Stimulated activated naive CD4-positive, alpha-beta T cell treated with Interleukin-2 at 50 U/mL for 16 hours (primary cell): ENCODE measurements at regions not wholly inside any gene's neighbourhood (a gene's known extent, or its start where the extent isn't known, plus 50 kb on each side); places are given as distances from the start of the nearest gene placed in this dataset.
A peak's percentile ranks its signal among the peaks of the same experiment; 100 is the strongest.

Experiments used
- DNase-seq: peaks from one replicate; lab custom pipeline; 2025; lab: John Stamatoyannopoulos, UW

DNA sequence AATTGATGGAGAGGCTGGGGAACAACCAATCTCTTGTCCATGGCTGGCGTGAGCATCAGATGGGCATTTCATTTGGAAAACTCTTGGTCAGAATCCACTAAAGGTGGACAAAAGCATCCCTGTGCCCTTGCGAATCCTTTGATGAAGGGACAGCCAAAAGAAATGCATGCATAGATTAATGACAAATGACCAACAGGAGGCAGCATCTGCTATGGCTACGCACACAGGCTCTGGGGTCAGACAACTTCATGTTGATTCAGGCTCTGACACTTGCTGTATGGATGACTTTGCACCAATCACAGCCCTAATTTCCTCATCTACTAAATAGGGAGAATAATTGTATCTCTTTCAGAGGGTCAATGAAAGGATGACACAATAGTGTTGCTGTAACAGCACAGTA is 117.5 kb downstream of the ASCL4 start:
- no peak for DNase-seq

DNA sequence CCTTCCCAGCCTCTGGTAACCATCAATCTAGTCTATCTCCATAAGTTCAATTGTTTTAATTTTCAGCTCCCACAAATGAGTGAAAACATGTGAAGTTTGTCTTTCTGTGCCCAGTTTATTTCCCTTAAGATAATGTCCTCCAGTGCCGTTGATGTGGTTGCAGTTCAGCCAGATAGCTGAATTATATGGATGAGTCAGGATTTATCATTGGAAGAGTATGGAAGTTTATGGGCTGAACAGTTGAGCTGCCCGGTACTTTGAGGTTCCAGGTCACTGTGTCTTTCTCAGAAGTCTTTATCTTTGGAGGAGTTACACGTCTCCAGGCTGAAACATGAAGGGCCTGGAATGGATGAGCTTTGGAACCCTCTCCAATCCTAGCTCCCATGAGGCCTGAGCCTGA is 120.1 kb downstream of the ASCL4 start:
- DNase-seq, result no peak

DNA sequence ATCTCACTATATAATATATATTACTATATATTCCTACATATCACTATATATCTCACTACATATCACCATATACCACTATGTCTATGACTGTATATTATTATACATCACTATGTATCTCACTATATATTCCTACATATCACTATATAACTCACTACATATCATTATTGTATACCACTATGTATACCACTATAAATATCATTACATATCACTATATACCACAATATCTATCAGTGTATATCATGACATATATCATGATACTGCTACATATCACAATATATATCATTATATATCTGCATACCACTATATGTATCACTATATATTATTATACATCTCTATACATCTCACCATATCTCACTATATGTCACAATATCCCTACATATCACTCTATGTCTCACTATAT is 121.5 kb downstream of the ASCL4 start:
- no peak for DNase-seq

DNA sequence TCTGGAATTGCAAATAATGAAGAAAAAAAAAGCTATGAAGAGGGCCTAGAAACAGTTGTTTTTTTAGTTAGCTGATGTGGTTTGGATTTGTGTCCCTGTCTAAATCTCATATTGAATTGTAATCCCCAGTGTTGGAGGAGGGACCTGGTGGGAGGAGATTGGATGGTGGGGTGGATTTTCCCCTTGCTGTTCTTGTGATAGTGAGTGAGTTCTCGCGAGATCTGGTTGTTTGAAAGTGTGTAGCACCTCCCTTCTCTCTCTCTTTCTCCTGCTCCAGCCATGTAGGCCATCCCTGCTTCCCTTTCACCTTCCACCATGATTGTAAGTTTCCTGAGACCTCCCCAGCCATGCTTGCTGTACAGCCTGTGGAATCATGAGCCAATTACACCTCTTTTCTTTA is 126.1 kb downstream of the ASCL4 start:
- no peak for DNase-seq

DNA sequence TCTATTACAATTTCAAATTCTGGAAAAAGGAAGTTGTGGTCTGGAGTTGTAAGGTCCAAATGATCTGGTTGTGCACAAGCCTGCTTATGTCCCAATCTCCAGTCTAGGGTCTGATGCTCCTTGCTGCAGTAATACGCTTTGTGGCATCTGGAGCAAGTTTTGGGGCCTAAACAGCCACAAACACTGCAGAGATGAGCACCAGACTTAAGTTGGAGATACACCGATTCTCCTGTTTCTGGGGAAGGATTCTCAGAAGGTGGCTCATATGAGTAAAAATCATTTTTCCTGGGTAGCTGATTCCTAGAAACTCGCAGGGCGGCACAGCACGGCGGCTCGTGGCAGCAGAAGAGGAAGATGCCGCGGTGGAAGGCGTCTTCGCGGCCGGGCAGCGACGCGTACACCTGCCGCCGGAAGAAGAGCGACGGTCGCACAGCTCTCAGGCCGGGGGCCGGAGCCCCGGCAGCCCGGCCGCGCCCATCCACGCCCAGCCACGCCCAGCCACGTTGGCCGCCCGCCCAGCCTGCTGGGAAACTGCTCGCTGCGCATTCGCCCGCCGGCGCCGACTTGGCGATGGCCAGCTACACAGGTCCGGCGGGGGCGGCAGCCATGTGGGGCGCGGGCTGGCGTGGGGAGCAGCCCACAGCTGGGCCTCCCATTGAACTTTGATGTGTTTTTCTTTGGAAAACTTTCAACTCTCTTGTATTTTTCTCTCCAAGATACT is 129.0 kb downstream of the ASCL4 start:
- no peak for DNase-seq

DNA sequence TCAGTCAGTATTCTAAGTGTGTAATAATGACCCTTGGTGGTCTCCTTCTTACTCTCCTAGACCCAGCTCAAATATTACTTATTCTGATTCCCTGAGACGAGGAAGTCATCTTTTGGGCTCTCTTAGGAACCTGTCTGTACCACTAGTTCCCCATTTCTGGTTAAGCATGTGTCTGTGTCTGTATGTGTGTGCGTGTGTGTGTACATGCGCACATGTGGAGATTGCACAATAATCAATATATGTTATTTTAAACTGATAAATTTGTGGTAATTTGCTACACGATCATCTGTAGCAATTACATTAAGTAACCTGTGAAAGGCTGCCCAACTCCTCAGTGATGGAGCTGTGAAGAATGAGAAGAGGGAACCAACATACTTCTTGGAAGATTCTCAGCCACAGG is 132.2 kb downstream of the ASCL4 start:
- DNase-seq, result no peak

DNA sequence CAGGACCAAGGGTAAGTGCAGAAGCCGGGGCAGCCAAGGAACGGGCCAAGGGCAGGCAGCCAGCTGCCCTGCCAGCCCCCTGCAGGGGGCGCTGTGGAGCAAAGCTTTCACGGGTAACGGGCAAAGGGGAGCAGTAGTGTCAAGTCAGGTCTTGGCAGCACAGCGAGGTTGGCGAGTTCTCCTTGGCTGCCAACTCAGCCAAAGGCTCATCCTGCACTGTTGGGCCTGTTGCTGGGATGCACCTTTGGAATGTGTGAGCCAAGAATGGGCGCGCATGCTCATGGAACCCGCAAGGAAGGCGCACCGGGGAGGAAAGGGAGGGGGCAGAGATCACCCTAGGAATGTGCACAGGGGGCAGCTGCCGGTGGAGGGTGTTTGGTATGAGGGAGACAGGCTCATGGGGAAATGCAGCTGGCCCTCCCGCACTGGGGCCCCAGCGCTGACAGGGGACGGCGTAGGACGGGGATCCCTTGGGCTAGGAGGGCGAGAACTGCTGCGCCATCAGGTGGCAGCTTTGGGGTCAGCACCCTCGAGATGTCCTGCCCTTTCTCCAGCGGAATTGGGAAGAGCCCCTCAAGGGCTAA is 138.0 kb downstream of the ASCL4 start:
- DNase-seq, result peak; percentile 26

DNA sequence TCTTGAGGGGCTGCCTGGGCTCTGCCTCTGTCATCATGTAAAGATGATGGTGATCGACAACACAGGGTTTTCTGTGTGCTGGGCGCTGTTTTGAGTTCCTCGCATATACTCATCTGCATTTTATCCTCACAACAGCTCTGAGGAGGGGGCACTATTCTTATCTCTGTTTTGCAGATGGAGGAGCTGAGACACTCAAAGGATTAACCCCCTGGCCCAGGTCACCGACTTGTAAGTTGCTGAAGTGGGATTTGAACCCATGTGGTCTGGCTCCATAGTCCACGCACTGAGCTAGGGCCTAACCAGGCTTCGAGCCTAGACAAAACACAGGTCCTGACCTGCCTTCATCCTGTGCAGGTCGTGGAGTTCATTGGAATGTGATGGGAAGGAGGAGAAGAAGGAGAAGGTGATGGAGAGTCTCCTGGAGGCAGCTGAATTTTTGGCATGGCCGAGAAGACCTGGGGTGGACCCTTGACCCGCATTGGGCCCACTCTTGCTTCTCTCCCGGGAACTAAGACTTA is 140.0 kb downstream of the ASCL4 start:
- no peak for DNase-seq

DNA sequence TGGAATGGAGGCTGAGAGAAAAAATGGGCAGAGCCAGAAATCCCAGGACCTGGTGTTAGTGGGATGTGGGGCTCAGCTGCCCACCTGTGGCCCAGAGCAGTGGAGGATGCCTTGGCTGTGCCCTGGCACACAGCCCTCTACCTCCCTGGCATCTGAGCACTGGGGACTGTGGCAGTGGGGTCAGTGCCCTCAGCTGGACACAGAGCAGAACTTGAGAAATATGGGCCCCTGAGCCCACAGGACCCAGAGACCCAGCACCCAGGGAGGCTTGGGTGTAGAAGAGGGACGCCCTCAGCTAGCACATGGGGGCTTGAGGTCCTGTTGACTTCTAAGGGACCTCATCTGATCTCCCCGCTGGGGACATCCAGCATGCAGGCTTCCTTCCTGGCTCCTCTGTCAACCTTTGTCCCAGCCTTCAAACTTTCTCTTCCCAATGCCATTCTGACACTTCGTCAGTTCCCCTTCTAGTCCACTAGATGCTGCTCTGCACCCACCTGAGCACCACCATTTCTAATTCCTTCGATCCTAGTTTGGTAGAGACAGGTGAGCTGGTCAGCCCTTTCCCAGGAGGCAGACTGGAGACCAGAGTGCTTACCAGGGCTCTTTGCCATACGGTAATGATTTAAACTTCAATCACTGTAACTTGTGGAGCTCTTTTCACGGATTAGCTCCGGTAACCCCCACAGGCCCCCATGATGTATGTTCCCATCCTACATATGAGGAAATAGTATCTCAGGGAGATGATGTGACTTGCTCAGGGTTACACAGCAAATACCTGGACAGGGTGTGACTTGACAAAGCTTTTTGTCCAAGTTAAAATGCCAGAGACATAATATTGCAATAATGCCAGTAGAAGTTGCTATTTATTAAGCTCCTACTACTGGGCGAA is 143.7 kb downstream of the ASCL4 start:
- no peak for DNase-seq

DNA sequence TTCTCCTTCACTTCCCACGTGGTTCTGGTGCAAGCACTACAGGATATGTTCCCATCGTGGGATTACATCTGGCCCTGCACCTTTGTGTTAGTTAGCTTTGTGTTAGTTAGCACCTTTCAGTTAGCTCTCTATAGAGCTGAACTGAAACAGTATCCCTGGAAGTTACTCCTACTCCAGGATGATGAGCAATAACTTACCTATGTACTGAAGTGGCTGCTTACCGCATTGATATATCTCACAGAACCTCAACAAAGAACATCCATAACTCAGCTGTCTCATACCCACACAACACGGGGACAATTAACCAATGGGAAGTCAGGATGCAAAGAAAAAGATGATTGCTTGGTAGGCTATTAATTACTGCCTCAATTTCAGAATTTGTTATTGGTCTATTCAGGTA is 146.6 kb downstream of the ASCL4 start:
- no peak for DNase-seq

DNA sequence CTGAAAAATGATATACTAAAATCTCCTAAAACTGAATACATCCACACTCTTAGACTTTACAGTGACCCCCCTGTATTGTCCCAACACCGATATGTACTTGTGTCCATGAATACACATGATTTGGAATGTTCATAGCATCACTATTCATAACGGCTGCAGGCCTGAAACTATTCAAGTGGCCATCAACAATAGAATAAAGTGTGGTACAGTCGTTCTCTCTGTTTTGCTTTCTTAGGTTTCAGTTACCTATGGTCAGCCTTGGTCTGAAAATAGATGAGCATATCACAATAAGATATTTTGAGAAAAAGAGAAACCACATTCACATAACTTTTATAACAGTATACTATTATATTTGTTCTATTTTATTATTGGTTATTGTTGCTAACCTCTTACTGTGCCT is 150.6 kb downstream of the ASCL4 start:
- no peak for DNase-seq

DNA sequence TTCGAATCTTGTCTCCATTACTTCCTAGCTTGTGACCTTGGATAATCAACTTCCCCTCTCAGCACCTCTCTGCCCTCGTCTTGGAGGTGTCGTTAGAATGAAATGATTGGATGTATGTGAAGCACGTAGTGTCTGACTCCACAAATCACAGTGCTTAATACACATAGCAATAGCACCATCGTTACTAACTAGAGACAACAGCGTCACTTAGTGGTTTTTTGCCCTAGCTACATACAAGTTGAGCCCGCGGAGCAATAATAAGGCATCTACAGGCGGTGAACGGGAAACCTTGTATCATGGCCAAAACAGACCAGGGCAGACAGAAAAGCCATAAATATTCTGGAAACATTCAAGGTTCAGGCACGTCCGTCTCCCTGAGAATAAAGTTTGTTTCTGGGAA is 154.9 kb downstream of the ASCL4 start:
- DNase-seq, result no peak

DNA sequence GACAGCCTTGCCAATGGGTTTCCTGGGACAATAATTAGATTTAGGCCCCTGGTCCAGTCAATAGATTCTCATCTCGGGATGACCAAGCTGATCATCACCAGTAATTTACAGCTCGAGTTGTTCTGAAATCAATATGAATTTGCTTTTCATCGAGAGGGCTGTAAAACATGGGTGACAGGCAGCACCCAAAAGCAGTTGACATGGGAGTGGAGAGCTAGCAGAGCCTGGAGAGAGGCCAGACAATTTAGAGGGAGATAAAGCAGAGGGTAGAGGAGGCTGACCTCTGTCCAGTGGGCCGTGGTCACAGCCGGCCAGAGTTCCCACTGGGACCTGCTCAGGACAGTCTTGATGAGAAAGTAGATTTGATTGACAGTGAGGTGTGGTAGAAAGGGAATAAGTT is 157.3 kb downstream of the ASCL4 start:
- no peak for DNase-seq

DNA sequence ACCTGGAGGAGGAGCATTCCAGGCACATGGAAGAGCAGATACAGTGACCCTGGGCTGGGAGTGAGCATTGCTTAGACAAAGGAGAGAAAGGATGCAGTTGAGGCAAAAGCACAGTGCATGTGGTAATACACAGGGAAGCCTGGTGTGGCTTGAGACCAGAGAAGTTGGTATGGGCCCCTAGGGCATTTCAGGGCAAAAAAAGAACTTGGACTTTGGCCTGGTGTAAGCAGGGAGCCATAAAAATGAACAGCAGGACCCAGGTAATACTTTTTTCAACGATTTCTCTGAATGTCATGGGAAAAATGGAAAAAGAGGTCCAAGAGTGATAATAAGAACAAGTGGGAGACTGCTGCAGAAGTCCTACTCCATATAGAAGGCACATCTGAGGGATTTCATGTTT is 163.9 kb downstream of the ASCL4 start:
- DNase-seq, result no peak

DNA sequence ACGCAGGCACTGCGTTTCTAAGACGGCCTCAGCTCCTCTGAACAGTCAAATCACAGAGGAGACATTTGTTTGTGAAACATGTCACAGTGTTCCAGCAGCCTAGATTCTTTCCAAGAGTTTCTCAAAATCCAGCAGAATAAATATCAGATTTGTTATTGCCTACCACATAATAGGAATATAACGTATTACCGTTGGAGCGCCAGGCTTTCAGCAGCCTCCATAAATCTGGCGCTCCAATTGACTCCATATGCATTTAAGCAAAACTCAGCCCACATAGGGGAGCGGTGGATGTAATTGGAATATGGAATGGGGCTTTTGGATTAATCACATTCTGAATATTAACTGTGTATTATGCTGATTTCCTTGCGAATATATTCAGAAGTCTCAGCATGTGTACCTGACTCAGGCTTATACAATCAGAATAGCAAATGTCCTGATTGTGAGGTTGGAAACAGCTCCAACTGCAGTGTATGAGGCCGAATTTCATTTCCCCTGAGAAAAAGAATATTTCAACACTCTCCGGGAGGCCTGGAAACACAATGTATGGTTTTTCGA is 174.0 kb downstream of the ASCL4 start:
- DNase-seq, result no peak

DNA sequence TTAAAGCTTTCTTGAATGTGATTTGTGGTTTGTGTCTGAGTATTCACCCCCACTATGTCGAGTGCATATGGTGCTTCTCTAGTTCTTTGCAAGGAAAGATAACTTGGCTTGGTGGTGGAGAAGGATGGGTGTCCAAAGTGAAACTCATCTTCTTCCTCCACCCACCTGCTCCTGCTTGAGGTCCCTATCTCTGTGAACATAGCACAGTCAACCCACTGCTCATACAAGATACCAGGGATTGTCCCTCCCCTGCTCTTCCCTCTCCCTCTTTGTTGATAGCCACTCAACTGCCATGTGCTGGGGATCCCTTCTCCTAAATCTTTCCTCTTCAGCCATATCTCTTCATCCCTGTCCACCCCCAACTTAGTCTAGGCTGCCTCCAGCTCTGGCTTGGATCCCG is 176.5 kb downstream of the ASCL4 start:
- no peak for DNase-seq

DNA sequence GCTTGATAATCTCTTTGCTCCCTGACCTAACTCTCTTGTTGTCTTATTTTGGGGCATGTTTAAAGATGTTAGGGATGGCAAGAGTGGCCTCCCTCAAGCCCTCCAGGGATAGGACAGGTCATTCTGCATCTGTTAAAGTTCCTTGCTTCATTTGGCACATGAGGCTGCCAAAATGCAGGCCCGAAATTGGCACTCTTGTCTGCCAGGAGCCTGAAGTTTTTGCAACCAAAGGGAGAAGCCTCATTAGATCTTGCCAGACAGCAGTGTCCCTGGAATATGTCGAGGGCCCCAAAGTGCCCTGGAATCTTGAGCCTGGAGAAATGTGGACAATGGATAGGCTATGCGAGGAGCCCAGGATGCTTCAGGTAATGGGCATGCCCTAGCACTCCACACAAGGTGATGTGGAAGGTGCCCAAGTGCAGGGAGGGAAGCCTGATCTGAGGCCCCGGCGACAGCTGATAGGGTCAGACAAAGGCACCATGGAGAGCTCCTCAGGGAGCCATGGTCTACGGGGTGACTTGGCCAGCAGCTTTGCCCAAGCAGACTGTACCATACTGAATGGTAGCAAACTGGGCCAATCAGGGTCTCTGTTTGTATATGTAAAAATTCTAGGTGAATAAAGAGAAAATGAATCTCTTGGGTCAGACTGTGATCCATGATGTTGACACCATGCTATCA is 173.0 kb upstream of the WSCD2 start:
- no peak for DNase-seq

DNA sequence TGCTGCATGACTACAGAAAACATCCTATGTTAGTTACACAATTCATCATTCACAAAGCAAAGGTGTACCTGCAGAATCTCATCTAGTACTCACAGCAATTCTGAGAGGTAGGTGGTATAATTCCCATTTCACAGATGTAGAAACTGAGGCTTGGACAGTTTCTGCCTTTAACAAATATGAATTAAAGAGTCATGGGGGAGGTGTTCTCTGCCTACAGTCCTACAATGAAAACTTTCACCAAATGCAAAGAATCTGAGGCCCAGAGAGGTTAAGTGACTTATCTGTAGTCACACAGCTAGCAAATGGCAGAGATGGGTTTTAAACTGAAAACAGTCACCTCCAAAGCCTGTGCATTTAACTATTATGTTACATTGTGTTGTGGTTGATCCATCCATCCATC is 171.6 kb upstream of the WSCD2 start:
- DNase-seq, result no peak

DNA sequence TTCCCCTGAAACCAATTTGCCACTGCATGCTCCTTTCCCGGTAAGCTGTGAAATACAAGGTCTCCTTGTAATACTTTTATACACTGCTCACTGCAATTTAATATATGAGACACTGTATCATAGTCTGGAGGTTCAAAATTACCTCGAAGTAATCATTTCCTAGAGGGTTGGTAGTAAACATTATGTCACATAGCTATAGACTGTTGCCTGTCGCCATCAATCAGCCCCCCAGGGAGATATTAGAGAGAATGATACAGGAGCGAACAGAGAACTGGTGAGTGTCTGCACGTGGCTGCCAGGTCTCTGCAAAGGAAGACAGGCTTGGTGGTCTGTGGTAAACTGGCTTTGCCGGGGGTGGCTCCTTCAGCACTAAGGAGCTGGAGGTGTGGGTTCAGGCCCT is 165.5 kb upstream of the WSCD2 start:
- DNase-seq, result no peak

DNA sequence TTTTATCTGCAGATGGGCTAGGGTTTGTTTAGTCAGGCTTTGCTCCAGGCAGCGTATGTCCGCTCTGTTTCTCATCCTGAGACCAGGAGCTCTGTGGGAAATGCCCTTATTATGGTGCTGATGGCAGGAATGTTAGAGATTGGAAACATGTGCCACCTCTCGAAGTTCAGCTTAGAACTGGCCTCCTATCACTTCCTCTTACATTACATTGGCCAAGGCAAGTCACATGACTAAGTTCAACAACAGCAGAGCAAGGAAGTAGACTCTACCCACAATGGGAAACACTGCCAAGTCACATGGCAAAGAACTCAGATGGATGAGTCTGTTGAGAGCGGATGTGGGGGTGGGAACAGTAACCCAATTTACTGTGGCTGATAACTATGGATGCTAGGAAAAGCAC is 161.9 kb upstream of the WSCD2 start:
- no peak for DNase-seq

DNA sequence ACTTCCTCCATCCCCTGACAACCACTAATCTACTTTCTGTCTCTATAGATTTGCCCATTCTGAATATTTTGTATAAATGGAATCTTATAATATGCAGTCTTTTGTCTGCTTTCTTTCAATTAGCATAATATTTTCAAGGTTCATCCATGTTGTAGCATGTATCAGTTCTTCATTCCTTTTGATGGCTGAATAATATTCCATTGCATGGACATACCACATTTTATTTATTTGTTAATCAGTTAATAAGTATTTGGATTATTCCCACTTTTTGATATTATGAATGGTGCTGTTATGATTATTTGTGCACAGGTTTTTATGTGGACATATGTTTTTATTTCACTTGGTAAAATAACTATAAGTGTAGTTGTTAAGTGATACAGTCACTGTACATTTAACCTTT is 155.1 kb upstream of the WSCD2 start:
- DNase-seq, result no peak

DNA sequence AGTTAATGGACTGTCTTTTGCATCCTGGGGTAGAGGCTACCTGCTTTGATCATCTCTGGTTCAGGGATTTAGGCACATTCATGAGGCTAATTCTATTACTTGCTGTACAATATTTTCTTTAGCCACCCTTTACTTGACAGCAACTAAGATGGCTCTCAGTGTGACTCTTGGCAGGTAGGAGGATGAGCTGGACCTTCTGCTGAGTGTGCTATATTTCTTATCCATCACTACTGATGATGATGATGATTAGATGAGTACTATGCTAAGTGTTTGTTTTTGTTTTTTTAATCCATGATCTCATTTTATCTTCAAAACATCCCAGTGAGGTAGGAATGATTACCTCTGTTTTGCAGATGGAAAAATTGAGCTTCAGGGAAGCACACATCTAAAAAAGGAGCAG is 152.8 kb upstream of the WSCD2 start:
- DNase-seq, result no peak
